ENCODE measurements at regions not wholly inside any gene's neighbourhood (a gene's known extent, or its start where the extent isn't known, plus 50 kb on each side); places are given as distances from the start of the nearest gene placed in this dataset.

DNA sequence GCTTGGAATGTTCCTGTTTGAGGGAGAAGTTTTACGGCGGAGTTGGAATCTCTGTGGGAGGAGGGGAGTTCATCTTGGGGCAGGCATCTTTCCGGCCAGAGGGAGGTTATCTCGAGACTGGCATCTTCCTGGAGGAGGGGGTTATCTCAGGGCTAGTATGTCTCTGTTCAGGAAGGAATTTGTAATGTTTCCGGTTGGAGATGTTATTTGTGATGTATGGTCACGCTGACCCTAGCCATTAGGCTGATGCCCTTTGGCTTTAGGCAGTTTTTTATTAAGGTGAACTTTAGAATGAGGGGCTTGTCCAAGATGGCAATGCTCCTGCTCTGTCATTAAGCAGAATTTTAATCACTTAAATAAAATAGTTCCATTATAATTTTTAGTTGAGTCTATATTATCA, 449.7 kb downstream of the PCDH10 start:
- no TSS peak for BruUV-seq (replicated peaks)
- DNase-seq (ENCODE audit: low read depth, low spot score) = no peak
- POLR2A ChIA-PET = no interaction called here
- no peaks in the 10 kb centered on the region for H3K9me3 ChIP-seq (ENCODE audit: control insufficient read depth, insufficient read depth, low read depth, low read length)
- no peak overlapping the region for H3K4me3 ChIP-seq (ENCODE audit: low read depth in 2 of 2, low read length in 2 of 2)
- intact Hi-C loops (cut with micrococcal nuclease; ENCODE audit: unreplicated experiment) = no loop called here
- H3K27ac ChIP-seq (ENCODE audit: low read length) = no peak overlapping the region
- in situ Hi-C loops (cut with HindIII; ENCODE audit: low pct_unique_long_range_greater_than_20kb, low sequenced_read_pairs) = no loop called here
- H3K4me1 ChIP-seq (ENCODE audit: control insufficient read depth, insufficient read depth, low read length) = no peaks in the 10 kb centered on the region
- TF ChIP-seq REST (IDR thresholded peaks at IDR 0.05; ENCODE audit: insufficient read depth in 1 of 2, low read depth in 2 of 2, low read length in 1 of 2) (no peak), SIN3A (IDR thresholded peaks at IDR 0.05; ENCODE audit: borderline replicate concordance, insufficient read depth, low read depth, low read length) (no peak), TCF7L2 (IDR thresholded peaks at IDR 0.05; ENCODE audit: low read depth, low read length) (no peak), CTCF (IDR thresholded peaks at IDR 0.05) (no peak), POLR2AphosphoS5 (IDR thresholded peaks at IDR 0.05; ENCODE audit: low read depth, low read length) (no peak)
- no peaks in the 10 kb centered on the region for H3K27me3 ChIP-seq (ENCODE audit: control insufficient read depth, insufficient read depth, low read length)
- no peaks in the 10 kb centered on the region for H3K36me3 ChIP-seq (ENCODE audit: control insufficient read depth, insufficient read depth, low read length)
- no peak for ATAC-seq
- CTCF ChIA-PET = no interaction called here

GRCh38 chr4:133597251-133597650, 448.2 kb downstream of the PCDH10 start:
- CTCF ChIA-PET = no interaction called here
- Histone ChIP-seq H3K4me3 (ENCODE audit: low read depth in 2 of 2, low read length in 2 of 2) (no peak overlapping the region), H3K36me3 (ENCODE audit: control insufficient read depth, insufficient read depth, low read length) (no peaks in the 10 kb centered on the region), H3K4me1 (ENCODE audit: control insufficient read depth, insufficient read depth, low read length) (no peaks in the 10 kb centered on the region), H3K27me3 (ENCODE audit: control insufficient read depth, insufficient read depth, low read length) (no peaks in the 10 kb centered on the region), H3K9me3 (ENCODE audit: control insufficient read depth, insufficient read depth, low read depth, low read length) (no peaks in the 10 kb centered on the region), H3K27ac (ENCODE audit: low read length) (no peak overlapping the region)
- ATAC-seq (no peak), DNase-seq (ENCODE audit: low read depth, low spot score) (no peak)
- in situ Hi-C loops (cut with HindIII; ENCODE audit: low pct_unique_long_range_greater_than_20kb, low sequenced_read_pairs) (no loop called here), intact Hi-C loops (cut with micrococcal nuclease; ENCODE audit: unreplicated experiment) (no loop called here)
- no peak for TF ChIP-seq TCF7L2 (IDR thresholded peaks at IDR 0.05; ENCODE audit: low read depth, low read length)
- TF ChIP-seq POLR2AphosphoS5 (IDR thresholded peaks at IDR 0.05; ENCODE audit: low read depth, low read length) = no peak
- no peak for TF ChIP-seq REST (IDR thresholded peaks at IDR 0.05; ENCODE audit: insufficient read depth in 1 of 2, low read depth in 2 of 2, low read length in 1 of 2)
- no peak for TF ChIP-seq CTCF (IDR thresholded peaks at IDR 0.05)
- no TSS peak for BruUV-seq (replicated peaks)
- POLR2A ChIA-PET = no interaction called here

Data from Panc1 (cell line).